Breast epithelium (tissue), 4 donors: ENCODE measurements at regions not wholly inside any gene's neighbourhood (a gene's known extent, or its start where the extent isn't known, plus 50 kb on each side); places are given as distances from the start of the nearest gene placed in this dataset.

ENCODE experiments used
- DNase-seq, 2 donors: peaks; one replicate each; pipeline ENCODE4 v3.0.0-alpha.2; 2019; ENCODE audit warnings: low spot score in 2 of 2
- H3K27ac ChIP-seq, 2 donors: fragments of 200-600 bp; sonication (generic) in 1 of 2; one replicate each; pipeline ENCODE4 v1.5.1; 2016 to 2019; ENCODE audit warnings: mild to moderate bottlenecking in 1 of 2
- H3K27me3 ChIP-seq, 2 donors: fragments of 200-600 bp; sonication (generic) in 1 of 2; one replicate each; pipeline versions ENCODE4 v1.5.1 to v1.6.0; 2017 to 2019; ENCODE audit warnings: control low read depth in 1 of 2, mild to moderate bottlenecking in 1 of 2
- H3K36me3 ChIP-seq: fragments of 200-600 bp; one replicate; pipeline ENCODE4 v1.5.1; 2019
- H3K4me1 ChIP-seq, 2 donors: fragments of 200-600 bp; sonication (generic); one replicate each; pipeline ENCODE4 v1.5.1; 2016 to 2019; ENCODE audit warnings: control low read depth in 1 of 2
- H3K4me3 ChIP-seq, 3 donors: fragments of 200-600 bp; sonication (generic); 1 replicate in 2 of 3; 2 replicates in 1 of 3; pipeline ENCODE4 v1.5.1; 2016 to 2019; ENCODE audit warnings: mild to moderate bottlenecking in 3 of 3, moderate library complexity in 2 of 3
- H3K9me3 ChIP-seq, 2 donors: fragments of 200-600 bp; sonication (generic) in 1 of 2; one replicate each; pipeline ENCODE4 v1.5.1; 2016 to 2019; ENCODE audit warnings: control low read depth in 1 of 2
- CTCF ChIP-seq, 3 donors: fragments of 450-650 bp; IDR thresholded peaks; one replicate each; pipeline ENCODE4 v1.5.1; 2016 to 2017; ENCODE audit warnings: antibody characterized with exemption in 3 of 3, mild to moderate bottlenecking in 3 of 3, moderate library complexity in 3 of 3
- POLR2A ChIP-seq: fragments of 450-650 bp; IDR thresholded peaks from one replicate; pipeline ENCODE4 v1.6.1; 2016; ENCODE audit warnings: antibody characterized with exemption, mild to moderate bottlenecking, moderate library complexity
- POLR2AphosphoS5 ChIP-seq, 3 donors: sonication (generic); formaldehyde crosslinking; IDR thresholded peaks; one replicate each; pipeline ENCODE4 v1.6.1; 2017; ENCODE audit warnings: antibody characterized with exemption in 3 of 3
- intact Hi-C: fragments of 100-400 bp; cut with DNase I; formaldehyde crosslinking; loops from one replicate; pipeline ENCODE4 v1.15.1; 2023; ENCODE audit warnings: low total_unique reads

- no peaks in the 10 kb centered on the region for H3K4me1 ChIP-seq
- H3K27ac ChIP-seq, result no peak overlapping the region
- intact Hi-C loops, result no loop called here
- peaks cover 9 to 11% of the 10 kb centered on the region in 2 donors for H3K9me3 ChIP-seq
- H3K36me3 ChIP-seq, result no peaks in the 10 kb centered on the region
- H3K27me3 ChIP-seq, result no peaks in the 10 kb centered on the region
- TF ChIP-seq POLR2A (no peak), CTCF (IDR thresholded peaks at IDR 0.05) (no peak), POLR2AphosphoS5 (IDR thresholded peaks at IDR 0.05) (no peak)
- no peak for DNase-seq
- H3K4me3 ChIP-seq, result no peak overlapping the region
These were observed 61.0 kb upstream of the TGIF1 start for GRCh38 chr18:3388980-3389379.

- Histone ChIP-seq H3K4me1 (no peaks in the 10 kb centered on the region), H3K9me3 (peaks cover 9 to 11% of the 10 kb centered on the region in 2 donors), H3K27ac (no peak overlapping the region), H3K36me3 (no peaks in the 10 kb centered on the region), H3K27me3 (no peaks in the 10 kb centered on the region), H3K4me3 (no peak overlapping the region)
- TF ChIP-seq POLR2A (no peak), POLR2AphosphoS5 (IDR thresholded peaks at IDR 0.05) (no peak), CTCF (IDR thresholded peaks at IDR 0.05) (no peak)
- intact Hi-C loops, result no loop called here
- no peak for DNase-seq
These were observed 60.0 kb upstream of the TGIF1 start for GRCh38 chr18:3389977-3390376.

GRCh38 chr18:3391704-3392466 is 58.1 kb upstream of the TGIF1 start:
- DNase-seq, result no peak
- Histone ChIP-seq H3K27me3 (no peaks in the 10 kb centered on the region), H3K36me3 (no peaks in the 10 kb centered on the region), H3K9me3 (peaks cover 9 to 11% of the 10 kb centered on the region in 2 donors), H3K4me3 (no peak overlapping the region), H3K4me1 (no peaks in the 10 kb centered on the region), H3K27ac (no peak overlapping the region)
- TF ChIP-seq POLR2AphosphoS5 (IDR thresholded peaks at IDR 0.05) (no peak), CTCF (IDR thresholded peaks at IDR 0.05) (no peak), POLR2A (no peak)
- intact Hi-C loops, result no loop called here

GRCh38 chr18:3392467-3392855 is 57.5 kb upstream of the TGIF1 start:
- Histone ChIP-seq H3K27ac (no peak overlapping the region), H3K27me3 (no peaks in the 10 kb centered on the region), H3K9me3 (peaks cover 9 to 11% of the 10 kb centered on the region in 2 donors), H3K4me3 (no peak overlapping the region), H3K36me3 (no peaks in the 10 kb centered on the region), H3K4me1 (no peaks in the 10 kb centered on the region)
- intact Hi-C loops, result no loop called here
- TF ChIP-seq POLR2AphosphoS5 (IDR thresholded peaks at IDR 0.05) (no peak), POLR2A (no peak), CTCF (IDR thresholded peaks at IDR 0.05) (no peak)
- no peak for DNase-seq

- intact Hi-C loops, result no loop called here
- no peak for DNase-seq
- H3K4me1 ChIP-seq, result no peaks in the 10 kb centered on the region
- H3K27me3 ChIP-seq, result no peaks in the 10 kb centered on the region
- TF ChIP-seq POLR2A (no peak), CTCF (IDR thresholded peaks at IDR 0.05) (no peak), POLR2AphosphoS5 (IDR thresholded peaks at IDR 0.05) (no peak)
- H3K36me3 ChIP-seq, result no peaks in the 10 kb centered on the region
- H3K27ac ChIP-seq, result no peak overlapping the region
- H3K4me3 ChIP-seq, result no peak overlapping the region
- peaks cover 9 to 11% of the 10 kb centered on the region in 2 donors for H3K9me3 ChIP-seq
These were observed 55.3 kb upstream of the TGIF1 start for GRCh38 chr18:3394648-3395047.
